Activated naive CD4-positive, alpha-beta T cell treated with anti-CD3 and anti-CD28 coated beads, Interleukin-2, amount 50 U/mL, for 24 hours (primary cell): ENCODE measurements at regions not wholly inside any gene's neighbourhood (a gene's known extent, or its start where the extent isn't known, plus 50 kb on each side); places are given as distances from the start of the nearest gene placed in this dataset.

ENCODE experiments used
- H3K27ac Mint-ChIP-seq: one replicate; pipeline ENCODE4 v1.8.0; 2021; ENCODE audit warnings: mild to moderate bottlenecking, mixed read lengths
- H3K27me3 Mint-ChIP-seq: one replicate; pipeline ENCODE4 v1.8.0; 2021; ENCODE audit warnings: mixed read lengths
- H3K36me3 Mint-ChIP-seq: one replicate; pipeline ENCODE4 v1.8.0; 2021; ENCODE audit warnings: mixed read lengths
- H3K4me1 Mint-ChIP-seq: one replicate; pipeline ENCODE4 v1.8.0; 2021; ENCODE audit warnings: mixed read lengths
- H3K4me3 Mint-ChIP-seq: one replicate; pipeline ENCODE4 v1.8.0; 2021; ENCODE audit warnings: mild to moderate bottlenecking, mixed read lengths
- H3K9me3 Mint-ChIP-seq: one replicate; pipeline ENCODE4 v1.8.0; 2021; ENCODE audit warnings: mixed read lengths

- Mint-ChIP-seq H3K4me3 (no peak overlapping the region), H3K9me3 (no peaks in the 10 kb centered on the region), H3K27me3 (no peaks in the 10 kb centered on the region), H3K36me3 (no peaks in the 10 kb centered on the region), H3K4me1 (no peaks in the 10 kb centered on the region), H3K27ac (no peak overlapping the region)
Measured at GRCh38 chr22:47629791-47630655, 867.6 kb downstream of the TBC1D22A start.

DNA sequence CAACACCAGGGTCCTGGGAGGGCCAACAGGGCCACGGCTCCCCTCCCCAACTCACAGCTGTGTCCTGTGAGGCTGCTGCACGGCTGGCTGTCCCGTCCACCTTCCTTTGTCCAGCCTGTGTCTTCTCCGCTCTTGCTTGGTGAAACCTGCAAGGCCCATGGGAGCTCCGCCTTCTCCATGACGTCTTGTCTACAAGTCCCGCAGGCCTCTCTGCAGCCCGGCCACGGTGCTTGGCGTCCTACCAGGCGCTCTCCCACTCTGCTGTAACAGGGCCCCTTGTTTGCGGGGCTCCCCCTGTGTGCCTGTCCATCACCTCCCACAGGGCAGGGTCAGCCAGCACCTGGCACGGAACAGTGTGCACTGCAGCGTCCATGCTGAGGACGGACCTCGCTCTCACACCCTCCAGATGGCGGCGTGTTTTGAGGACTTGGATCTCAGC is 866.8 kb downstream of the TBC1D22A start:
- Mint-ChIP-seq H3K36me3 (no peaks in the 10 kb centered on the region), H3K4me3 (no peak overlapping the region), H3K9me3 (no peaks in the 10 kb centered on the region), H3K4me1 (no peaks in the 10 kb centered on the region), H3K27me3 (no peaks in the 10 kb centered on the region), H3K27ac (no peak overlapping the region)

DNA sequence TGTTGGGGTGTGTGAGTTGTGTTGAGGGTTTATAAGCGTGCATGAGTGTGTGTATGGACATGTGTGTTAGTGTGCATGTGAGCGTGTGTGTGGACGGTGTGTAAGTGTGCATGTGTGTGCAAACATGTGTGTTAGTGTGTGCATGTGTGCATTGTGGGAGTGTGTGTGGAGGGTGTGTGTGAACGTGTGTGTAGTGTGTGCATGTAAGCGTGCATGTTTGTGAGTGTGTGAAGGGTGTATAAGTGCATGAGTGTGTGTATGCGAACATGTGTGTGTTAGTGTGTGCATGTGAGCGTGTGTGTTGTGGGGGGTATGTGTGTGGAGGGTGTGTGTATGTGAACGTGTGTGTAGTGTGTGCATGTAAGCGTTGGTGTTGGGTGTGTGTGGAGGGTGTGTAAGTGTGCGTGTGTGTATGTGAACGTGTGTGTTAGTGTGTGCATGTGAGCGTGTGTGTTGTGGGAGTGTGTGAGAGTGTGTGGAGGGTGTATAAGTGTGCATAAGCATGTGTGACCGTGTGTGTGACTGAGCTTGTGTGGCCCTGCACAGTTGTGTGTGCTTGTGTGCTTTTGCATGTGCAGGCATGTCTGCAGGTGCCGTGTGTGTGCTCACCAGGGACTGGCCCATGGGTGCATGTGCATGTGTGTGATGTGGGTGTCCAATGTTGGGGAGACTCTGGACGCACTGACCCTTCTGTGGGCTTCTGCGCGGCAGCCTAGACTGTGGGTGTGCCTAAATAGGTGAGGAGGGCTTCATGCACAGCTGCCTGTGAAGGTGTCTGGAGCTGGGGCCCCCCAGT is 866.2 kb downstream of the TBC1D22A start:
- Mint-ChIP-seq H3K9me3 (no peaks in the 10 kb centered on the region), H3K4me3 (no peak overlapping the region), H3K27me3 (no peaks in the 10 kb centered on the region), H3K4me1 (no peaks in the 10 kb centered on the region), H3K36me3 (no peaks in the 10 kb centered on the region), H3K27ac (no peak overlapping the region)

DNA sequence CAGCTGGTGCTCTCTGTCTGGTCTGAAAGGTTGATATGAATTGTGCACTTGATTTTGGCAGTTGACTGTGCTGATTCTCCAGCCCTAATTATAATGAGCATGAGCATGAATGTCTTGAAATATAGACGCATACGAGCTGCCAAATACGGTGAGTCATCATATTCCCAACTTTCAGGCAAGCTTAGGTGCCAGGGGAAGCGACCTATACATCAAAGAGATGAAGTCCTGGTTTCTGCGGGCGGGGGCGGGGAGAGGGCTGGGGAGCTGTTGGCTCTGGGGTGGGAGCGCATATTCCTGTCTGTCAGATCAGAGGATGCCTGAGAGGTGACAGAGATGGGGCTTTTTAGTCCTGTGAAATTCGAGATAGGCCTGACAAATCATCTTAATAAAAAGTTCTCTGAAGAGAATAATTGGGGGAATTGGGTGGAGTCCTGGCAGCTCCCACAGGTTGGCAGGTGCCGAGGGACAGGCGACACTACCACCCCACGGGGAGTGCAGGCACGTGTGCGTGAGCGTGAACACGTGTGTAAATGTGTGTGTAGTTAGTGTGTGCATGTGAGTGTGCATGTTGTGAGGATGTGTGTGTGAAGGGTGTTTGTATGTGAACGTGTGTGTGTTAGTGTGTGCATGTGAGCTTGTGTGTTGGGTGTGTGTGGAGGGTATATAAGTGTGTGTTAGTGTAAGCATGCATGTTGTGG is 865.3 kb downstream of the TBC1D22A start:
- no peak overlapping the region for H3K27ac Mint-ChIP-seq
- no peaks in the 10 kb centered on the region for H3K36me3 Mint-ChIP-seq
- H3K27me3 Mint-ChIP-seq: no peaks in the 10 kb centered on the region
- no peak overlapping the region for H3K4me3 Mint-ChIP-seq
- H3K9me3 Mint-ChIP-seq: no peaks in the 10 kb centered on the region
- no peaks in the 10 kb centered on the region for H3K4me1 Mint-ChIP-seq

GRCh38 chr22:47626428-47627390 is 864.3 kb downstream of the TBC1D22A start:
- H3K9me3 Mint-ChIP-seq: no peaks in the 10 kb centered on the region
- no peak overlapping the region for H3K4me3 Mint-ChIP-seq
- H3K27me3 Mint-ChIP-seq: peaks cover 2% of the 10 kb centered on the region
- H3K36me3 Mint-ChIP-seq: no peaks in the 10 kb centered on the region
- H3K4me1 Mint-ChIP-seq: no peaks in the 10 kb centered on the region
- H3K27ac Mint-ChIP-seq: no peak overlapping the region

DNA sequence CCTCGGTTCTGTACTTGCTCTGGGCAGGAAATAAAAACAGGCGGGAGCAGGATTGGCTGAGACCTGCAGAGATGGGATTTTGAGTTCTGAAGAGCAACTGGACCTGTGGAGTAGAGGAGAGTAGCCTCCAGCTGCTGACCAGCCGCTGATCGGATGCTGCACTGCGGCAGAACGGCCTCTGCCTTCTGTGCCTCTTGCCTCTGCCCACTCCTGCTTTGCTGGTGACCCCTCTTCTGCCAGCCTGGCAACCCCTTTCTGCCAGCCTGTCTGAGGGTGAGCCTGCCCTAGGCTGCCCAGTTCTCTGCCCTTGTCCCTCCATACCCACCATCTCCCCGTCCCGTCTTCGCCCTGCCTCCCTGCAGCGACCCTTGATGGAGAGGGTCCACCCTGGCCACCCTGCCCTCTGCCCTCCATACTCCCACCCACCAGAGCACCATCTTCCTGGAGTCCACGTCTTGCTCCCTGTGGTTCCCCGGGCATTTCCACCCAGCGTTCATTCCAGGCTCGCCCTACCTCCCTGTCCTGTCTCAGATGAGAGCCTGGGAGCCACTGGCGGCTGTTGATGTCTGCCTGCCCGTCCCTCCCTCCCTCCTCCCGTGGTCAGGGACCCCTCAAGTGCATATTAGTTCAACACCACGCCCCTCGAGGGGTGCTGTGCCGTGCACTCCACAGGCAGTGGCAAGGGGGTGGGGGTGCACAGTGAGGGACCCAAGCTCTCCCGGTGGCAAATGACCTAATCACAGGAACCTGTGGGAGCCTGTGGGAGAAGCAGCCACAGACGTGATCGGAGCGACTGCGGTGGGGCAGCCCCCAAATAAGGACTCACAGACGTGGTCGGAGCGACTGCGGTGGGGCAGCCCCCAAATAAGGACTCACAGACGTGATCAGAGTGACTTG is 863.3 kb downstream of the TBC1D22A start:
- no peak overlapping the region for H3K4me3 Mint-ChIP-seq
- no peaks in the 10 kb centered on the region for H3K36me3 Mint-ChIP-seq
- H3K27ac Mint-ChIP-seq: no peak overlapping the region
- H3K4me1 Mint-ChIP-seq: no peaks in the 10 kb centered on the region
- no peaks in the 10 kb centered on the region for H3K9me3 Mint-ChIP-seq
- H3K27me3 Mint-ChIP-seq: peaks cover 2% of the 10 kb centered on the region

- Mint-ChIP-seq H3K4me3 (no peak overlapping the region), H3K27me3 (peaks cover 2% of the 10 kb centered on the region), H3K36me3 (no peaks in the 10 kb centered on the region), H3K27ac (no peak overlapping the region), H3K4me1 (no peaks in the 10 kb centered on the region), H3K9me3 (no peaks in the 10 kb centered on the region)
Measured at GRCh38 chr22:47625013-47625385, 862.5 kb downstream of the TBC1D22A start.

GRCh38 chr22:47624252-47625012 is 862.0 kb downstream of the TBC1D22A start:
- Mint-ChIP-seq H3K4me1 (no peaks in the 10 kb centered on the region), H3K4me3 (no peak overlapping the region), H3K27me3 (peaks cover 2% of the 10 kb centered on the region), H3K9me3 (no peaks in the 10 kb centered on the region), H3K27ac (no peak overlapping the region), H3K36me3 (no peaks in the 10 kb centered on the region)

DNA sequence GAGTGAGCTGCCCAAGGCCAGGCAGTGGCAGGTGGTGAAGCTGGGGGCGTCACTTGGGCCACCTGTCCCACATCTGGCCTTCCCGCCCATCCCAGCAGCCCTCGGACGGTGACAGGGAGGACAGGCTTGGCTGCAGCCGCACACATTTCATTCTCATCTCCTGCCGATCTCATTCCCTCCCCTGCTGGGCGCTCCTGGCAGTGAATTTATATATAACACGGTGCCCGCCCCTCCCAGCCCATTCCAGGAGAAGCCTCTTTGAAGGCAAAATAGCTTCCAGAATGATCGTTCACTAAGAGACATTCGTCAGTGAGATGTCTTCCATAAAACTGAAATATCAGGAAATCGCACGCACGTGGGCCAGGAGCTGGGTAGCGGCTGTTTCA is 861.3 kb downstream of the TBC1D22A start:
- Mint-ChIP-seq H3K27ac (no peak overlapping the region), H3K4me1 (no peaks in the 10 kb centered on the region), H3K27me3 (peaks cover 2% of the 10 kb centered on the region), H3K36me3 (no peaks in the 10 kb centered on the region), H3K4me3 (no peak overlapping the region), H3K9me3 (no peaks in the 10 kb centered on the region)

- Mint-ChIP-seq H3K4me1 (no peaks in the 10 kb centered on the region), H3K36me3 (no peaks in the 10 kb centered on the region), H3K4me3 (no peak overlapping the region), H3K9me3 (no peaks in the 10 kb centered on the region), H3K27me3 (peaks cover 2% of the 10 kb centered on the region), H3K27ac (no peak overlapping the region)
Measured at GRCh38 chr22:47623066-47623762, 860.8 kb downstream of the TBC1D22A start.

DNA sequence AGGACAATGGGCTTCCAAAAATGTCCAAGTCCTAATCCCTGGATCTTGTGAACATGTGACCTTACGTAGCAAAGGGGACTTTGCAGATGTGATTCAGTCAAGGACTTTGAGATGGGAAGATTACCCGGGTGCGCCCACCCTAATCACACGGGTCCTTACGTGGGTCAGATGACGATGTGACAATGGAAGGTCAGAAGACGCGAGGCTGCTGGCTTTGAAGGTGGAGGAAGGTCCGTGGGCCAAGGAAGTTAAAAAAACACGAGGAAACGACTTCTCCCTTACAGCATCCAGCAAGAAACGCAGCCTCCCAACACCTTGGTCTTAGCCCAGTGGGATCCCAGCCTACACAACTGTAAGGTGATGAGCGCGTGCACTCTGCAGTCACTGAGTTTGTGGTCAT is 860.1 kb downstream of the TBC1D22A start:
- no peaks in the 10 kb centered on the region for H3K4me1 Mint-ChIP-seq
- no peak overlapping the region for H3K4me3 Mint-ChIP-seq
- peaks cover under 1% of the 10 kb centered on the region for H3K9me3 Mint-ChIP-seq
- peaks cover 2% of the 10 kb centered on the region for H3K27me3 Mint-ChIP-seq
- H3K27ac Mint-ChIP-seq: no peak overlapping the region
- no peaks in the 10 kb centered on the region for H3K36me3 Mint-ChIP-seq

GRCh38 chr22:47621253-47621652 is 858.8 kb downstream of the TBC1D22A start:
- H3K4me3 Mint-ChIP-seq: no peak overlapping the region
- H3K27ac Mint-ChIP-seq: no peak overlapping the region
- H3K36me3 Mint-ChIP-seq: no peaks in the 10 kb centered on the region
- H3K9me3 Mint-ChIP-seq: peaks cover 5% of the 10 kb centered on the region
- H3K27me3 Mint-ChIP-seq: peaks cover 5% of the 10 kb centered on the region
- H3K4me1 Mint-ChIP-seq: no peaks in the 10 kb centered on the region

- Mint-ChIP-seq H3K4me1 (no peaks in the 10 kb centered on the region), H3K27me3 (peaks cover 5% of the 10 kb centered on the region), H3K36me3 (no peaks in the 10 kb centered on the region), H3K9me3 (peaks cover 5% of the 10 kb centered on the region), H3K27ac (no peak overlapping the region), H3K4me3 (no peak overlapping the region)
Measured at GRCh38 chr22:47620391-47620790, 857.9 kb downstream of the TBC1D22A start.
